ENCODE measurements at regions not wholly inside any gene's neighbourhood (a gene's known extent, or its start where the extent isn't known, plus 50 kb on each side); places are given as distances from the start of the nearest gene placed in this dataset.

DNA sequence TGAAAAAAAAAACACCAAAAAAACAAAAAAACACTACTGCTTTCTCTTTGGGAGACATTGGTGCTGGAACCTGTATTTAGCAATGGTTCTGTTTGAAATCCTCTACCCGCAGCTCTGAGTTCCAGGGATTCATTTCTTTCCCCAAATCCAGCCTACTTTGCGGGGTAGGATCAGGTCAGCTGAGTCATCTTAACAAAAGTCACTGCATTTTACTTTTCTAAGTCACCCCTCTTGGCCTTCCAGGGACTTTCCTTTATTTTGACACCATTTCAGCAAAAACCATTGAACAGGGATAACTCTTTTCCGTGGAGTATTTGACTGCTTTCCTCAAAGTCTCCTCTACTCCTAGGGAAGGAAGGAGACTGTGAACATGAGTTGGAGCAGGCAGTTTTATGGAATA lies 837.6 kb downstream of the MAFB start:
- TF ChIP-seq, protein P1, sequence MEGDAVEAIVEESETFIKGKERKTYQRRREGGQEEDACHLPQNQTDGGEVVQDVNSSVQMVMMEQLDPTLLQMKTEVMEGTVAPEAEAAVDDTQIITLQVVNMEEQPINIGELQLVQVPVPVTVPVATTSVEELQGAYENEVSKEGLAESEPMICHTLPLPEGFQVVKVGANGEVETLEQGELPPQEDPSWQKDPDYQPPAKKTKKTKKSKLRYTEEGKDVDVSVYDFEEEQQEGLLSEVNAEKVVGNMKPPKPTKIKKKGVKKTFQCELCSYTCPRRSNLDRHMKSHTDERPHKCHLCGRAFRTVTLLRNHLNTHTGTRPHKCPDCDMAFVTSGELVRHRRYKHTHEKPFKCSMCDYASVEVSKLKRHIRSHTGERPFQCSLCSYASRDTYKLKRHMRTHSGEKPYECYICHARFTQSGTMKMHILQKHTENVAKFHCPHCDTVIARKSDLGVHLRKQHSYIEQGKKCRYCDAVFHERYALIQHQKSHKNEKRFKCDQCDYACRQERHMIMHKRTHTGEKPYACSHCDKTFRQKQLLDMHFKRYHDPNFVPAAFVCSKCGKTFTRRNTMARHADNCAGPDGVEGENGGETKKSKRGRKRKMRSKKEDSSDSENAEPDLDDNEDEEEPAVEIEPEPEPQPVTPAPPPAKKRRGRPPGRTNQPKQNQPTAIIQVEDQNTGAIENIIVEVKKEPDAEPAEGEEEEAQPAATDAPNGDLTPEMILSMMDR (conservative IDR thresholded peaks at IDR 0.05; ENCODE audit: low read length) = no peak
- TF ChIP-seq EZH2phosphoT487 (IDR thresholded peaks at IDR 0.05; ENCODE audit: borderline replicate concordance) = no peak
